ENCODE measurements at regions not wholly inside any gene's neighbourhood (a gene's known extent, or its start where the extent isn't known, plus 50 kb on each side); places are given as distances from the start of the nearest gene placed in this dataset.

- TF ChIP-seq POLR2AphosphoS5 (IDR thresholded peaks at IDR 0.05; ENCODE audit: low read depth, low read length) = no peak
- no peak for TF ChIP-seq CTCF (IDR thresholded peaks at IDR 0.05)
- no peak for TF ChIP-seq TCF7L2 (IDR thresholded peaks at IDR 0.05; ENCODE audit: low read depth, low read length)
- no peak for TF ChIP-seq SIN3A (IDR thresholded peaks at IDR 0.05; ENCODE audit: borderline replicate concordance, insufficient read depth, low read depth, low read length)
- TF ChIP-seq REST (IDR thresholded peaks at IDR 0.05; ENCODE audit: insufficient read depth in 1 of 2, low read depth in 2 of 2, low read length in 1 of 2) = no peak
These were observed 172.3 kb downstream of the DPY19L2 start for GRCh38 chr12:63495974-63496373.
